ENCODE measurements at regions not wholly inside any gene's neighbourhood (a gene's known extent, or its start where the extent isn't known, plus 50 kb on each side); places are given as distances from the start of the nearest gene placed in this dataset.

DNA sequence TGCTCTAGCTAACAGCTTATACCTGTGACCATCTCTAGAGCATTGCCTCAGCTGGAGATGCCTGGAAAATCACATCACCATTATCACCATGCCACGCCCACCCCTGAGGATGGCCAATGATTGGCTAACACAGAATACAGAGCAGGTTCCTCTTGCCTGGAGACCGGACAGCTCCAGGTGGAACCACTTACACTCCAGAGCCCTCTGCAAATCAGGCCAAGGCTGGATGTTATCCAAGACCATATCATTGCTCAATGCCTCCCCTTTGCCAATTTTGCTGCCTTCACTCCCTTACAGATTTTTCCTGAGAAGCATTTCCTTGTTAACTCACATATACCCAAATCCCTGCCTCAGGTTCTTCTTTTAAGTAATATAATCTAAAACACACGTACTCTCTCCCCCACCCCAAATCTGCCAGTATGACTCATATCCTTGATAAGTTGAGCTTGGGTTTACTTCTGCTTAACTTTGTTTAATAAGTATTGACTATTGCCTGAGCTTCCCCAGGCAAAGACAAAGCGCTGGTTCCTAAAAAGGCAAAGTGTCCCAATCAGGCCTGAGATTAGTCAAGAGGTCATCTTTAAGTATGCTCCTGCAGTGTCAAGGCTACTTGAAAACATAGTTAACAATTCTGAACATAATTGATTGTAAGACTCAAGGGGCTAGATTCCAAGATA, 309.6 kb downstream of the EPB41L4A start:
- TF ChIP-seq, protein P1, sequence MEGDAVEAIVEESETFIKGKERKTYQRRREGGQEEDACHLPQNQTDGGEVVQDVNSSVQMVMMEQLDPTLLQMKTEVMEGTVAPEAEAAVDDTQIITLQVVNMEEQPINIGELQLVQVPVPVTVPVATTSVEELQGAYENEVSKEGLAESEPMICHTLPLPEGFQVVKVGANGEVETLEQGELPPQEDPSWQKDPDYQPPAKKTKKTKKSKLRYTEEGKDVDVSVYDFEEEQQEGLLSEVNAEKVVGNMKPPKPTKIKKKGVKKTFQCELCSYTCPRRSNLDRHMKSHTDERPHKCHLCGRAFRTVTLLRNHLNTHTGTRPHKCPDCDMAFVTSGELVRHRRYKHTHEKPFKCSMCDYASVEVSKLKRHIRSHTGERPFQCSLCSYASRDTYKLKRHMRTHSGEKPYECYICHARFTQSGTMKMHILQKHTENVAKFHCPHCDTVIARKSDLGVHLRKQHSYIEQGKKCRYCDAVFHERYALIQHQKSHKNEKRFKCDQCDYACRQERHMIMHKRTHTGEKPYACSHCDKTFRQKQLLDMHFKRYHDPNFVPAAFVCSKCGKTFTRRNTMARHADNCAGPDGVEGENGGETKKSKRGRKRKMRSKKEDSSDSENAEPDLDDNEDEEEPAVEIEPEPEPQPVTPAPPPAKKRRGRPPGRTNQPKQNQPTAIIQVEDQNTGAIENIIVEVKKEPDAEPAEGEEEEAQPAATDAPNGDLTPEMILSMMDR (IDR thresholded peaks at IDR 0.05), result no peak
- no peak for TF ChIP-seq POLR2A (IDR thresholded peaks at IDR 0.05; ENCODE audit: low read depth)
- TF ChIP-seq EP300 (IDR thresholded peaks at IDR 0.05), result no peak
- TF ChIP-seq POLR2AphosphoS5 (IDR thresholded peaks at IDR 0.05), result peak in 1 of 2 donors; percentile 19
